Astrocyte (in vitro differentiated cells and primary cell): ENCODE measurements at regions not wholly inside any gene's neighbourhood (a gene's known extent, or its start where the extent isn't known, plus 50 kb on each side); places are given as distances from the start of the nearest gene placed in this dataset.
A peak's percentile ranks its signal among the peaks of the same experiment; 100 is the strongest.

Experiments used
- DNase-seq: peaks from one replicate; pipeline ENCODE4 v3.0.0-alpha.2; 2010; ENCODE audit warnings: low read depth
- FAIRE-seq: peaks from 2 replicates; lab custom pipeline; 2011; peaks lifted over from hg19 to GRCh38; lab: Jason Lieb, UNC
- H2AFZ ChIP-seq: 2 replicates; pipeline ENCODE4 v1.6.0; 2012; ENCODE audit warnings: low read depth, low read length, inconsistent platforms
- H3K27ac ChIP-seq: 2 replicates; pipeline ENCODE4 v1.5.1; 2011; ENCODE audit warnings: low read depth, low read length, inconsistent platforms
- H3K27me3 ChIP-seq: 2 replicates; pipeline ENCODE4 v1.6.0; 2011; ENCODE audit warnings: low read length, inconsistent platforms; ENCODE audit not compliant: insufficient read depth
- H3K36me3 ChIP-seq: 2 replicates; pipeline ENCODE4 v1.5.1; 2011; ENCODE audit warnings: low read length, inconsistent platforms; ENCODE audit not compliant: insufficient read depth
- H3K4me1 ChIP-seq: 2 replicates; pipeline ENCODE4 v1.5.1; 2011; ENCODE audit warnings: low read length, inconsistent platforms; ENCODE audit not compliant: insufficient read depth
- H3K4me2 ChIP-seq: 2 replicates; pipeline ENCODE4 v1.6.0; 2012; ENCODE audit warnings: low read length, inconsistent platforms
- H3K4me3 ChIP-seq: 2 replicates; pipeline ENCODE4 v1.5.1; 2011; ENCODE audit warnings: low read depth, mild to moderate bottlenecking, low read length, inconsistent platforms; ENCODE audit not compliant: insufficient read depth
- H3K79me2 ChIP-seq: 2 replicates; pipeline ENCODE4 v1.6.0; 2012; ENCODE audit warnings: mild to moderate bottlenecking, low read length, inconsistent platforms; ENCODE audit not compliant: insufficient read depth
- H3K9ac ChIP-seq: 2 replicates; pipeline ENCODE4 v1.6.0; 2012; ENCODE audit warnings: mild to moderate bottlenecking, low read length, inconsistent platforms
- H3K9me3 ChIP-seq: 2 replicates; pipeline ENCODE4 v1.5.1; 2012; ENCODE audit warnings: low read depth, mild to moderate bottlenecking, low read length, inconsistent platforms; ENCODE audit not compliant: insufficient read depth
- H4K20me1 ChIP-seq: 2 replicates; pipeline ENCODE4 v1.6.0; 2012; ENCODE audit warnings: low read length, inconsistent platforms; ENCODE audit not compliant: insufficient read depth
- H3K27ac Mint-ChIP-seq: one replicate; pipeline ENCODE4 v1.8.0; 2021; ENCODE audit warnings: mild to moderate bottlenecking, mixed read lengths; ENCODE audit not compliant: unreplicated experiment
- H3K27me3 Mint-ChIP-seq: one replicate; pipeline ENCODE4 v1.8.0; 2021; ENCODE audit warnings: low read depth, mixed read lengths; ENCODE audit not compliant: unreplicated experiment
- H3K36me3 Mint-ChIP-seq: one replicate; pipeline ENCODE4 v1.8.0; 2021; ENCODE audit warnings: low read depth, mixed read lengths; ENCODE audit not compliant: unreplicated experiment
- H3K4me1 Mint-ChIP-seq: one replicate; pipeline ENCODE4 v1.8.0; 2021; ENCODE audit warnings: low read depth, mixed read lengths; ENCODE audit not compliant: unreplicated experiment
- H3K4me3 Mint-ChIP-seq: one replicate; pipeline ENCODE4 v1.8.0; 2021; ENCODE audit warnings: mild to moderate bottlenecking, moderate library complexity, mixed read lengths; ENCODE audit not compliant: unreplicated experiment
- H3K9me3 Mint-ChIP-seq: one replicate; pipeline ENCODE4 v1.8.0; 2021; ENCODE audit warnings: mild to moderate bottlenecking, mixed read lengths; ENCODE audit not compliant: unreplicated experiment
- EZH2 ChIP-seq: IDR thresholded peaks from 2 replicates; pipeline ENCODE4 v1.6.1; 2012; ENCODE audit warnings: mild to moderate bottlenecking, low read length, inconsistent platforms; ENCODE audit not compliant: insufficient read depth
- TF ChIP-seq, protein P1 (sequence below): IDR thresholded peaks from 2 replicates; pipeline ENCODE4 v1.5.1; 2011; ENCODE audit warnings: low read depth, mild to moderate bottlenecking, inconsistent platforms, low read length, moderate library complexity; ENCODE audit not compliant: insufficient read depth

DNA sequence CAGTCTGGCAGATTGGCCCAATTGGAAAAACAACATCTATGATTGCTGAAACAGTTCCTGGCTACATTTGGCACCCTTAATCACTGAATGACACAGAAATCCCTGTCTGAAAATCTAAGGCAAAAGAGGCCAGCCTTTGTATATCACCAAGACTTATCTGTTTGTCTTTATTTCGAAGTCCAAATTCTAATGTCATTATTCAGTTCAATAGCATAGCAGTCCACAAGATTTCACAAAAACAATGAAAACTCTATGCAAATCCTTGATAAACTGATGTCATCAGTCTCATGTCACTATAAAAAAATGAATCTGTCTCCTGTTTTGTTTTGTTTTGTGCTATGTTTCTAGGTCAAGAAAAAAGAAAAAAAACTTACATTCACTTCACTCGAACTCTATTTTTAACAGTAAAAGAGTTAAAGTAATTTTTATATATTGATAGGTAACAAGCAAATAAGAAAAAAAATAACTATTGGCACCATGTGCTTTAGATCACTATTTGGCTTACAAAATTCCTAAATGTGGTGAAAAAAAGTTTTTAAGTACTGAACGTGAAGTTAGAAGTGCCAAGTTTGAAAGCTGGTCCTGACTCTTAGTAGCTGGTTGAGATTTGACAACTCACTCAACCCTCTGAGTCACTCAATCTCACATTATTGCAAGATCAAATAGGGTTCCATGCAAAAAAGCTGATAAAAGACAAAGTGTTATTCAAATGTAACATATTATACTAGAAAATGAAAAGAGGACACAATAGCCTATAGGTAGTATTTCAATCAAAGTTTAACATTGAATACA, 359.3 kb downstream of the IRS1 start:
- peak; percentile 63 for DNase-seq
- H3K9me3 ChIP-seq, result no peaks in the 10 kb centered on the region
- no peak overlapping the region for H3K4me3 Mint-ChIP-seq
- no peaks in the 10 kb centered on the region for H3K36me3 Mint-ChIP-seq
- H3K27me3 ChIP-seq, result no peaks in the 10 kb centered on the region
- peak; percentile 63 for FAIRE-seq
- TF ChIP-seq, protein P1, sequence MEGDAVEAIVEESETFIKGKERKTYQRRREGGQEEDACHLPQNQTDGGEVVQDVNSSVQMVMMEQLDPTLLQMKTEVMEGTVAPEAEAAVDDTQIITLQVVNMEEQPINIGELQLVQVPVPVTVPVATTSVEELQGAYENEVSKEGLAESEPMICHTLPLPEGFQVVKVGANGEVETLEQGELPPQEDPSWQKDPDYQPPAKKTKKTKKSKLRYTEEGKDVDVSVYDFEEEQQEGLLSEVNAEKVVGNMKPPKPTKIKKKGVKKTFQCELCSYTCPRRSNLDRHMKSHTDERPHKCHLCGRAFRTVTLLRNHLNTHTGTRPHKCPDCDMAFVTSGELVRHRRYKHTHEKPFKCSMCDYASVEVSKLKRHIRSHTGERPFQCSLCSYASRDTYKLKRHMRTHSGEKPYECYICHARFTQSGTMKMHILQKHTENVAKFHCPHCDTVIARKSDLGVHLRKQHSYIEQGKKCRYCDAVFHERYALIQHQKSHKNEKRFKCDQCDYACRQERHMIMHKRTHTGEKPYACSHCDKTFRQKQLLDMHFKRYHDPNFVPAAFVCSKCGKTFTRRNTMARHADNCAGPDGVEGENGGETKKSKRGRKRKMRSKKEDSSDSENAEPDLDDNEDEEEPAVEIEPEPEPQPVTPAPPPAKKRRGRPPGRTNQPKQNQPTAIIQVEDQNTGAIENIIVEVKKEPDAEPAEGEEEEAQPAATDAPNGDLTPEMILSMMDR, result no peak
- TF ChIP-seq EZH2, result no peak
- no peak overlapping the region for H3K4me3 ChIP-seq
- peaks cover 14% of the 10 kb centered on the region for H3K4me1 ChIP-seq
- no peaks in the 10 kb centered on the region for H3K27me3 Mint-ChIP-seq
- H3K36me3 ChIP-seq, result no peaks in the 10 kb centered on the region
- H3K4me1 Mint-ChIP-seq, result peaks cover 7% of the 10 kb centered on the region
- no peaks in the 10 kb centered on the region for H3K79me2 ChIP-seq
- H3K4me2 ChIP-seq, result no peak overlapping the region
- no peak overlapping the region for H2AFZ ChIP-seq
- H3K27ac ChIP-seq, result peak overlapping the region; percentile 57
- no peak overlapping the region for H3K27ac Mint-ChIP-seq
- peaks cover 6% of the 10 kb centered on the region for H3K9me3 Mint-ChIP-seq
- H4K20me1 ChIP-seq, result no peaks in the 10 kb centered on the region
- H3K9ac ChIP-seq, result no peak overlapping the region

DNA sequence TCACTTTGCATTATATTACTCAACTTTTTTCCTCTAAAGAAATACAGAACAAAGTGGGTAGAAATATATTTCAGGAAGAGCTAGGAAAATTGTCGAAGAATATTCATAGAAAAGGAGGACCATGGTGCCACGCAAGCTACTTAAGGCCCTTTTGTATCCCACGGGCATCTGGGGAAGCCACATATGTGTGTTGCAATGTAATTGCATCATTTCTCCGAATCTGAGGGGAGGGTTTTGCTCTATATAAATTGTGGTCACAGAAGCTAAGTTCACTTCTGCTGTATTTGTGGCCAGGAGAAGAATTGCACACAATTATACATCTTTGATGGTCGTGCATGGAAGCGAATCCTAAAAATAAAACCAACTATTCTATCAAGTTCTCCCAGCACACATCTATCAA, 360.3 kb downstream of the IRS1 start:
- FAIRE-seq (no peak), DNase-seq (no peak)
- Mint-ChIP-seq H3K27me3 (no peaks in the 10 kb centered on the region), H3K4me3 (no peak overlapping the region), H3K36me3 (no peaks in the 10 kb centered on the region), H3K9me3 (peaks cover 6% of the 10 kb centered on the region), H3K4me1 (peaks cover 3% of the 10 kb centered on the region), H3K27ac (no peak overlapping the region)
- H3K4me3 ChIP-seq, result no peak overlapping the region
- no peak overlapping the region for H3K9ac ChIP-seq
- no peaks in the 10 kb centered on the region for H3K79me2 ChIP-seq
- H3K9me3 ChIP-seq, result no peaks in the 10 kb centered on the region
- H3K27ac ChIP-seq, result peak overlapping the region; percentile 57
- TF ChIP-seq EZH2, result no peak
- TF ChIP-seq, protein P1, result no peak
- no peak overlapping the region for H2AFZ ChIP-seq
- no peaks in the 10 kb centered on the region for H4K20me1 ChIP-seq
- H3K4me2 ChIP-seq, result no peak overlapping the region
- H3K4me1 ChIP-seq, result peaks cover 14% of the 10 kb centered on the region
- no peaks in the 10 kb centered on the region for H3K27me3 ChIP-seq
- no peaks in the 10 kb centered on the region for H3K36me3 ChIP-seq

DNA sequence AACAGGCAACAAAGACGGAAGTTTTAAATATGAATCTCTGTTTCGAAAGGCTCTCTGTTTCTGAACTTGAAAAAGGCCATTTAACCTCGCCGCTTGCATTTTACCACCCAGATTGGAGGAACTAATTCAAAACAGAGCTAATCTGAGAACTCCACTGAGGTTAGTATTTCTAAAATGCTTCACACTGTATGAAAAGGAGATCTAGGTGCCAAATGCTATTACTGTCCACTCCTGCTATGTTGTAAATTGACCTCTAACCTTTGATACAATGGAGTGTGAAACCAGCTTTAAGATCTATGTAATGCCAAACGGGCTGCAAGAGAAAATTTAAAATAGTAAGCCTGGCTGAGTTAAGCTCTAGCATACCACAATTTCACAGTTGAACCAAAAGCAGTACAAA, 364.5 kb downstream of the IRS1 start:
- Histone ChIP-seq H3K4me3 (no peak overlapping the region), H3K9me3 (no peaks in the 10 kb centered on the region), H3K9ac (no peak overlapping the region), H3K27me3 (no peaks in the 10 kb centered on the region), H2AFZ (no peak overlapping the region), H3K4me2 (no peak overlapping the region), H4K20me1 (no peaks in the 10 kb centered on the region), H3K27ac (no peak overlapping the region), H3K4me1 (peaks cover 14% of the 10 kb centered on the region), H3K79me2 (no peaks in the 10 kb centered on the region), H3K36me3 (no peaks in the 10 kb centered on the region)
- no peak overlapping the region for H3K27ac Mint-ChIP-seq
- DNase-seq, result no peak
- H3K9me3 Mint-ChIP-seq, result peaks cover 6% of the 10 kb centered on the region
- peaks cover 18% of the 10 kb centered on the region for H3K4me1 Mint-ChIP-seq
- peak; percentile 59 for FAIRE-seq
- no peak for TF ChIP-seq EZH2
- TF ChIP-seq, protein P1, result no peak
- no peaks in the 10 kb centered on the region for H3K36me3 Mint-ChIP-seq
- no peak overlapping the region for H3K4me3 Mint-ChIP-seq
- no peaks in the 10 kb centered on the region for H3K27me3 Mint-ChIP-seq
